Tibial nerve (tissue), 4 donors: ENCODE measurements at regions not wholly inside any gene's neighbourhood (a gene's known extent, or its start where the extent isn't known, plus 50 kb on each side); places are given as distances from the start of the nearest gene placed in this dataset.

ENCODE experiments used
- EP300 ChIP-seq, 2 donors: sonication (generic); formaldehyde crosslinking; IDR thresholded peaks; one replicate each; pipeline ENCODE4 v1.6.1; 2017; ENCODE audit warnings: antibody characterized with exemption in 2 of 2, mild to moderate bottlenecking in 1 of 2
- TF ChIP-seq, protein P1 (sequence below), 5 experiments: fragments of 200-600 bp in 3 of 5; fragments of 450-650 bp in 2 of 5; sonication (generic) in 3 of 5; IDR thresholded peaks; one replicate each; pipeline ENCODE4 v1.5.1; 2016 to 2019; ENCODE audit warnings: antibody characterized with exemption in 5 of 5, mild to moderate bottlenecking in 3 of 5, moderate library complexity in 2 of 5

DNA sequence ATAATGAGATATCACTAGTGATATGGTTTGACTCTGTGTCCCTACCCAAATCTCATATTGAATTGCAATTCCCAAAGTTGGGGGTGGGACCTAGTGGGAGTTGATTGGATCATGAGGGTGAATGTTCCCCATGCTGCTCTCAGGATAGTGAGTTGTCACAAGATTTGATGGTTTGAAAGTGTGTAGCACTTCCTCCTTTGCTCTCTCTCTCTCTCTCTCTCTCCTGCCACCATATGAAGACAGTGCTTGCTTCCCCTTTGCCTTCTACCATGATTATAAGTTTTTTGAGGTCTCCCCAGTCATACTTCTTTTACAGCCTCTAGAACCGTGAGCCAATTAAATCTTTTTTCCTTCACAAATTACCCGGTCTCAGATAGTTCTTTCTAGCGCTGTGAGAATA lies 1002.0 kb upstream of the ADGRB3 start:
- no peak for TF ChIP-seq EP300 (IDR thresholded peaks at IDR 0.05)
- TF ChIP-seq, protein P1, sequence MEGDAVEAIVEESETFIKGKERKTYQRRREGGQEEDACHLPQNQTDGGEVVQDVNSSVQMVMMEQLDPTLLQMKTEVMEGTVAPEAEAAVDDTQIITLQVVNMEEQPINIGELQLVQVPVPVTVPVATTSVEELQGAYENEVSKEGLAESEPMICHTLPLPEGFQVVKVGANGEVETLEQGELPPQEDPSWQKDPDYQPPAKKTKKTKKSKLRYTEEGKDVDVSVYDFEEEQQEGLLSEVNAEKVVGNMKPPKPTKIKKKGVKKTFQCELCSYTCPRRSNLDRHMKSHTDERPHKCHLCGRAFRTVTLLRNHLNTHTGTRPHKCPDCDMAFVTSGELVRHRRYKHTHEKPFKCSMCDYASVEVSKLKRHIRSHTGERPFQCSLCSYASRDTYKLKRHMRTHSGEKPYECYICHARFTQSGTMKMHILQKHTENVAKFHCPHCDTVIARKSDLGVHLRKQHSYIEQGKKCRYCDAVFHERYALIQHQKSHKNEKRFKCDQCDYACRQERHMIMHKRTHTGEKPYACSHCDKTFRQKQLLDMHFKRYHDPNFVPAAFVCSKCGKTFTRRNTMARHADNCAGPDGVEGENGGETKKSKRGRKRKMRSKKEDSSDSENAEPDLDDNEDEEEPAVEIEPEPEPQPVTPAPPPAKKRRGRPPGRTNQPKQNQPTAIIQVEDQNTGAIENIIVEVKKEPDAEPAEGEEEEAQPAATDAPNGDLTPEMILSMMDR (IDR thresholded peaks at IDR 0.05): no peak
